Fibroblast of lung (primary cell): ENCODE measurements at regions not wholly inside any gene's neighbourhood (a gene's known extent, or its start where the extent isn't known, plus 50 kb on each side); places are given as distances from the start of the nearest gene placed in this dataset.

Experiments used
- CTCF ChIP-seq, 2 donors: IDR thresholded peaks in 1 of 2; conservative IDR thresholded peaks in 1 of 2; 1 replicate in 1 of 2; 2 replicates in 1 of 2; pipeline ENCODE4 v1.5.1; 2011 to 2012; ENCODE audit warnings: low read length in 2 of 2, control low read depth in 1 of 2, inconsistent platforms in 1 of 2, low read depth in 1 of 2, mild to moderate bottlenecking in 1 of 2
- EZH2 ChIP-seq: IDR thresholded peaks from 2 replicates; pipeline ENCODE4 v1.5.1; 2012; ENCODE audit warnings: low read length, control low read depth, mild to moderate bottlenecking; ENCODE audit errors: missing control alignments

- no peak for TF ChIP-seq CTCF (conservative IDR thresholded peaks at IDR 0.05 in 1 of 2, IDR thresholded peaks at IDR 0.05 in 1 of 2; ENCODE audit: low read depth in 1 of 2, low read length in 2 of 2)
- TF ChIP-seq EZH2 = no peak
These were observed 139.1 kb upstream of the GSE1 start for GRCh38 chr16:85473909-85474620.
